NCI-H1694 treated with DMSO at 0.1 percent for 48 hours (cell line): ENCODE measurements at regions not wholly inside any gene's neighbourhood (a gene's known extent, or its start where the extent isn't known, plus 50 kb on each side); places are given as distances from the start of the nearest gene placed in this dataset.

Experiments
- DNase-seq: peaks from one replicate; lab custom pipeline; 2025; lab: John Stamatoyannopoulos, UW

- DNase-seq = no peak
Observed at GRCh38 chr6:119653329-119653728, 303.8 kb upstream of the MAN1A1 start.

DNA sequence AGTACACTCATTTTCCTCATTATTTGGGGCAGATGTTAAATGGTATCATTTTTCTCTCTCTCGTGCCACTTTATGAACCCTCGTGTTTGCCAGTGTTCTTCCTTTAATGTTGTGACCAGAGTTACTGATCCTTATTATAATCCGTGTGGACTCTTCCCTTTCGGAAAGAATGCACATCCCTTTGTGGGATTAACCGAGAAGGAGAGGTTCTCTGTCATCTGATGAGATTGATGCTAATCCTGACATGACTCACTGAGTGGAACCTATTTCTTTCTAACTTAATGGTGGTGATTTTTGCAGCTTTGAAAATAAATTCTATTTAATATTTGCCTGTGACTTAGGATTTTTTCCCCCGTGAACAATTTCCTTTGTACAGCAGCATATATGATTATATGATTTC is 300.0 kb upstream of the MAN1A1 start:
- no peak for DNase-seq

GRCh38 chr6:119647309-119647708 is 297.7 kb upstream of the MAN1A1 start:
- no peak for DNase-seq

DNA sequence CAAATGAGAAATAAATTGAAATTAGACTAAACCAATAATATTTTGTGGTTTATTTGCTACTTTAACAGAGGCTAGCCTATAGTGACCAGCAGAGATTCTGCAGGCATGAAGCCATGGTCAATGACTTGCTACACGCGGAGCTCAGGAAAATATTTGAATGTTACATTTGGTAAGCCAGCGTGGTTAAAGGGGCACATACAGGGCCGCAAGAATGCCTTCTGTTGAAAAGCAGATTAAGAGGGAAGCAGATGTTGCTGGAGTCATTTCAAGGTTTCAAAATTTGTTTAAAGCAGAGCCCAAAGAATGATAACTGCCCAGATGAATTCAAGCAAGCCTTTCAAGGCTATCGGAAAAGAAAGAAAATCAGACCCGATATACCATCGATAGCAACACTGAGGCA is 294.3 kb upstream of the MAN1A1 start:
- DNase-seq = no peak

GRCh38 chr6:119637768-119638167 is 288.2 kb upstream of the MAN1A1 start:
- no peak for DNase-seq

DNA sequence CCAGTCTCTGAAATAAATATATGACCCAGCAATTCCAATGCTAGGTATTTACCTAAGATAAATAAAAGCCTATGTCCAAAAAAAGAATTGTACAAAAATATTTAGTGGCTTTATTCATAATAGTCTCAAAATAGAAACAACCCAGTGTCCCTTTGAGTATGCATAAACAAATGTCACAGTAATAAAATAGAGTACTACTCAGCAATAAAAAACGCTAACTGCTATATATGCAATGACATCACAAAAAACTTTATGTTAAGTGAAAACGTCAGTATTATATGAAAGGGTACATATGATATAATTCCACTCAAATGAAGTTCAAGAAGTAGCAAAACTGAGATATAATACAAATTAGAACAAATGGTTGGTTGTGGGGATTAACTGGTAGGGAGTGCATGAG is 286.5 kb upstream of the MAN1A1 start:
- DNase-seq = no peak

DNA sequence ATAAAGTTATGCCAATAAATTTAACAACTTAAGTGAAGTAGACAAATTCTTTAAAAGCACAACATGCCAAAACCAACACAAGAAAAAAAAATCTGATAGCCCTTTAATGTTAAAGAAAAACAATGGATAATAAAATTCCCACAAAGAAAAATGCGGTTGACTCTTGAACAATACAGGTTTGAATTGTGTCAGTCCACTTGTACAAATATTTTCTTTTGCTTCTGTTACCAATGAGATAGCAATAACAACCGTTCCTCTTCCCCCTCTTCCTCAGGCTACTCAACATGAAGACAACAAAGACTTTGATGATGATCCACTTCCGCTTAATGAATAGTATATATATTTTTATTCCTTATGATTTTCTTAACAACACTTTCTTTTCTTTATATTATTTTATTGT is 283.9 kb upstream of the MAN1A1 start:
- no peak for DNase-seq

GRCh38 chr6:119630561-119631192 is 281.1 kb upstream of the MAN1A1 start:
- no peak for DNase-seq

GRCh38 chr6:119628691-119629594 is 279.4 kb upstream of the MAN1A1 start:
- no peak for DNase-seq

DNA sequence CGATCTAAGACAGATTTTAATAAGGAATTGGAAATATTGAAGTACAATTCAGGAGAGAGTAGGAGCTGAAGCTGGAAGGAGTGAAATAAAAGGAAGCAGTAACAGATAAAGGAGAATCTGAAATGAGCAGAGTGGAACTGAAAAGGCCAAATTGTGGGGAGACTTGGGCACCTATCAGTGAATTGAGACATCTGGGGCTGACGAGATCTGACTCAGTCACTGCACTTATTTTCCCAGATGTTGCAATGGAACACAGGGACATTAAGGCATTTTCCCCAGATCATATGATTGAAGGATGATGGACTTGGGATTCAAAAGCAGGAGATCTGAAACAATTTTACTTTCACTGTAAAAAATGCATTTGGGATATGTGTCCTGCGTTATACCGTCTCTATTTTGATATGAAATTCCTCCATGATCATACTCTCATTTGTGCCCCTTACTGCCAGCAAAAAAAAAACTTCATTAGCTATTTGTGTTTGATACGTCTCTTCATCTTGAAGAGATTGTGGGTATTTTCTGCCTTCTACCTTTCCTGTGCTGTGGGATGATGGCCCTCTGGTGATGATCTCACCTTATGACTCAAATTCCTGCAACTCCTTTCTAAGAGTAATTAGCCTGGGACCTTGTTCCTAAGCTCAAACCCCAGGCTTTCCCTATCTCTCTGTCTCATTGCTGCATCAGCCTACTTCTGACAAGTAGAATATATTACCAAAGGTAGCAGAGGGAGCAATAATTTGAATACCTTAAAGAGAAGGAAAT is 278.5 kb upstream of the MAN1A1 start:
- no peak for DNase-seq

- DNase-seq = no peak
Observed at GRCh38 chr6:119626884-119627619, 277.5 kb upstream of the MAN1A1 start.

DNA sequence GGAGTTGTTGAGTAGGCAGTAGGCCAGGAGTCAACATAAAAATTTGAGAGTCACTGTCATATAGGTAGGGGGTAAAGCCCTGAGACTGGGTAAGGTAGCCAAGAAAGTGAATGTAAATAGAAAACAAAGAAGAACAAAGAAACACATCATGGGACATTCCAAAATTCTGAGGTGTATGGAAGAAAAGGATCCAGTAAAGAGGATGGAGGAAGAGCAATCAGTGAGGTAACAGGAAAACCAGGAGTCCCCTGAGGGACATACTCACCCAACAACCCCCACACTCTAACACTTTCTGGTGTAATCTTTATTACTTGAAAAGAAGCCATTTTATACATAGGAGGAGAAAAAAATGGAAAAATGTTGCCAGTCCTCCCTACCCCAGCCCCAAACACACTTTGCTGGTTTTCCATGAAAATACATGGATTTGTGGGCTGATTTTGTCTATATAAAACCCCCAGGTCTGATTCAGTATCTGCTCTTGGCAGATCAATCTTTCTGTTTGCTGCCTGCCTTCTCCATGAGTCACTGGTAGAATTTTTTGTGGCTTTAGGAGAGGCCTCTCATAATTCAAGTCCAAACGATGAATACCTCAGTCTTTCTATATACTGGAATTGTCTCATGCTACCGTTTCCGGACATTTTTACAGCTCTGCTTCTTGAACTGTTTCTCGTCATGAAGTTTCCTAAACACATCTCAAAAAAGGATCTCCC is 271.4 kb upstream of the MAN1A1 start:
- no peak for DNase-seq

DNA sequence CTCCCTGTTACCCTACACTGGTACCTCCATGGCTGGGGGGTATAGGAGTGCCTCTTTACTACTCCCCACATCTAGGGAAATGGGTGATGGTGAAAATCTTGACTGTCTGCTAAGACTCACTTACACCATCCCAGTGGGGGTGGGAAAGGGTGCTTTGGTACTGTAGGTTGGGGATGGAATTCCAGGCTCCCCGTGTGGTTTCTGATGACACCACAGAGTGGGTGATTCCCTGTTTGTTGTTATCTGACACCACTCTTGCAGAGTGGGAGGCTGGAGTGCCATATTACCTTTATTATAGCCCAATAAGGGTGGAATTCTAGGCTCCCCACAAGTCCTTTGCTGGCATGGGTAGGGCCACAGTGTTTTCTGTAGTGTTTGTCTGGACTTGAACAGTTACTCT is 264.6 kb upstream of the MAN1A1 start:
- DNase-seq = no peak

DNA sequence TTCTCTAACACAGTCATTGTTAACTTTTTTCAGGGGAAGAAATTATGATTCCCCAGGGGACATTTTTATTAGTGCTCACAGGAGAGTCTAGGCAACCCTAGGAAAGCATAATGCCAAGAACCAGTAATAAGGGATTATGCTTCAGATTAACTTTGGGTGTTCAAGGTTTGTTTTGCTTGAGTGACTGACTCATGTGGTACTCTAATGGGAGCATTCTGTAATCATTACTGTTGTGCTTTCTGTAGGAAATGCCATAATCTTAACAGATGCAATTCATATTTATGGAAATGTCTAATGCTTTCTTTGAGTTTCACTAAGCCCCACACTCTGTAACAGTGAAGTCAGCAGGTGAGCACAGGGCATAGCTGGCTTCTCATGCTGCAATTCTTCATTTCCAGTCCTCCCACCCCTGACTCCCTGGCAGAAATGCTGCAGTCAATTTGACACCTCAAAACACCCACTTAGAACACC is 263.4 kb upstream of the MAN1A1 start:
- DNase-seq = no peak

DNA sequence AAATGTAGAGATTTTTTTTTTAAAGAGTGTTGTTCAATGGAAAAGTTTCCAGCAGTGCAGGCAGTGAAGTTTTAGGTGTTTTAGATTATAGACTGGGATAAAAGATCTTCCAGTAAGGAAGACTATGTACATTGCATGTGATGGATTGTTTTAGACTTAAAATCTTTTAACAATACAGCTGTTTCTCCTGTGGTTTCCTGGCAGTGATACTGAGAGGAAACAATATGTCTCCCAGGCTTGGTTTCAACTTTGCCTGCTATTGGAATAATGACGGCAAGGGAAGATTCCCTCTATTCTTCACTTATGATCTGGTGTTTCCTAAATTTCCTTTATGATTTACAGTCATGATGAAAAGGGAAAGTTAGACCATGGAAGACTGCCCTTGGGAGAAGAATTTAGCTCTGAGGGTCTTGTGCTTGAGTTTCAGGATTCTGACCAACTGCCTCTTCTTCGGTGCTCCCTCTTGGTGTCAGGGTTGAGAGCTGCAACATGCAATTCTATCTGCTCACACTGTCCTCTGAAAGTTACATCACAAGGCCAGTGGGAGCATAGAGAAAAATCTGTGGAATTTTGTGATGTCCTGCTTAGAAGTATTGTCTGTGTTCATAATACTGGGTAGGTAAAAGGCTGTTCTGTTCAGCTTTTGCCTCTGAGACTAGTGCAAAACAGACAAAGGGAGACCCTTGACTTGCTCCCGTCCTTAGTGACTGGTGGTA is 262.8 kb upstream of the MAN1A1 start:
- DNase-seq = no peak

DNA sequence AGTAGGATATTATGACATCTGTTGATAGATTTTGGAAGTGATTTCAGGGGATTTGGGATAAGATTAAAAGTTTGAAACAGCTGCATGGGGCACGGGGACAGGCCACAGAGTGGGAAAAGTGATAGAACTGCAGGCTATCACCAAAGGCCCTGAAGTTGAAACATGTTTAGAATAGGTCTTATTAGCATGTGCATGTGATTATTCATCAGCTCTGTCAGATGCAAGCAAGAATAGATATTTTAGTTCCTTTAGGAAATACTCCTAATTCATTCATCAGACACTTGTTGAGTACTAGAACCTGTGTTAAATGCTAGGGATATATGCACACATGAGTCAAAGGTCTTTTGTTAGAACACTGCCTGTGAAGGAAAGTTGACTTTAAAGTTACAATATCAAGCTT is 261.2 kb upstream of the MAN1A1 start:
- DNase-seq = no peak

DNA sequence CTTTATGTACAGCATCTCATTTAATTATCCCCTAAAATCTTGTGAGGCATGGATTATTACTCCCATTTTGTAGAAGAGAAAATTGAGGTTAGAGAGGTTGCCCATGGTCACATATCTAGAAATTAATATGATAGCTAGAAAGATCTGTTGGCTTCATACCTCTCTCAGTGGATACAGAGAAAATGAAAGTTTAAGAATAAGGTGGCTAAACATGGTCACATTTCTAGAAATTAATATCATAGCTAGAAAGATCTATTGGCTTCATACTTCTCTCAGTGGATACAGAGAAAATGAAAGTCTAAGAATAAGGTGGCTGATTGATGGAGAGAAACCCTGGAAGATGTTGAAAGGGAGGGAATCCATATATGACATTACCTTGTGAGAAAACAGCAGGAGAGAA is 260.7 kb upstream of the MAN1A1 start:
- DNase-seq = no peak

- no peak for DNase-seq
Observed at GRCh38 chr6:119609865-119610264, 260.3 kb upstream of the MAN1A1 start.

- no peak for DNase-seq
Observed at GRCh38 chr6:119608994-119609393, 259.4 kb upstream of the MAN1A1 start.

DNA sequence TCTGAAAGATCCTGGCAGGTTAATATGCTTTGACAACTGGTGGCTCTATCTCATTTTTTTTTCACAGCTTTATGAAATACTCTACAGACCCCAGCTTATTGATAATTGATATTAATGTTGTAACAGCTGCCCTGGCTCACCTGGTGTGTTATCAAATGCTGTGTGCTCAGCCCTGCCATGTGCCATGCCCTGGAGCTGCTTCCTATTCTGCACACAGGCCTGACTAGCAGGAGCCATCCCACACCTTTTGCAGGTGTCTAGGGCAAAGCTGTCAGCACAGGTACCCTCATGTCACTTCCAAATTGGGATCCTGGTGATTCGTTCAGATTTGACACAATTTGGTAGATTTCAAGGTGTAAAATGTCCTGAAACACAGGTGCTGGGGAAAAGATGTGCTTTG is 254.6 kb upstream of the MAN1A1 start:
- no peak for DNase-seq

GRCh38 chr6:119603501-119603900 is 253.9 kb upstream of the MAN1A1 start:
- DNase-seq = no peak
